ENCODE measurements at regions not wholly inside any gene's neighbourhood (a gene's known extent, or its start where the extent isn't known, plus 50 kb on each side); places are given as distances from the start of the nearest gene placed in this dataset.

DNA sequence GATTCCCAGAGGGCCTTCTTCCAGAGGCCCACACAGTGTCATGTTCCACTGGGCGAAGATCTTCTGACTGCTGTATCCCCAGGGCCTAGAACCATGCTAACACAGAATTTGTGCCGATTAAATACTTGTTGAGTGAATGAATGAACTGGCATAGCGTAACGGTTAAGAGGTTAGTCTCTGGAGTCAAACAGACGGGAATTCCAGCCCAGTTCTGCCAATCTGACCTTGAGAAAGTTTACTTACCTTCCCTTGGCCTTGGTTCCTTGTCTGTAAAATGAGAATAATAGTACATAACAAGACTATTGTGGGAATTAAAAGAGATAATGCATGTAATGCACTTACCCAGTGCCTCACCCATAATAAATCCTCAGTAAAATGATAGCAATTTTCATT is 58.3 kb upstream of the PLAC1 start:
- no peak for DNase-seq

DNA sequence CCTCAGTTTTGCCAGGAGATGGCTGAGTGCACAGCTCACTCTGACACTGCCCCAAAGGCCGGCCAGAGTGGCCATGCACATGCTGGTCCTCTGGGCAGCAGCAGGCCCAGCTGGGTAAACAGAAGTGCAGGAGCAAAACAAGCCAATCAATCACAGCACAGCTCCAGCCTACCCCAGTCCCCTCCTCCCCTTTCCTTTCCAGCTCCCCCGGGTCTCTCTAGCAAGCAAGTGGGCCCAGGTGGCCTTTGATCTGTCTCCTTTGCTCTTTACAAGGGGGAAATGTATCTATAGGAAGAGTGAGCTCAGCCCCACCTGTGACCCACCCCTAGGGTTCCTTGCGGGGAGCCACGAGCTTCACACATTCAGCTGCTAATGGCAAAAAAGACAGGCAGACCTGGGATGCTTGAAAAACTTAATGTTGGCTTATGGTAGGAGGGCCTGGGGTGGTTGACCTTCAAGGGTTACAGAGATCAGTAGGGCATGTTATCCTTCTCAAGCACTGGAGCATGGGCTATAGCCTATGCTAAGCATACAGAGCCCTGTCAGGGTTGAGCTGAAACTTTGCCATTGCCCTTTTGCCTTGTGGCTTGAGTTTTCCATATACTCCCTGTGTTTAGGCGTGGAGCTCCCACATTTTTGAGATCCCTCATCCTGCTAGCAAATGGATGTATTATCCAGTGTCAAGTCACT is 57.8 kb upstream of the PLAC1 start:
- no peak for DNase-seq

DNA sequence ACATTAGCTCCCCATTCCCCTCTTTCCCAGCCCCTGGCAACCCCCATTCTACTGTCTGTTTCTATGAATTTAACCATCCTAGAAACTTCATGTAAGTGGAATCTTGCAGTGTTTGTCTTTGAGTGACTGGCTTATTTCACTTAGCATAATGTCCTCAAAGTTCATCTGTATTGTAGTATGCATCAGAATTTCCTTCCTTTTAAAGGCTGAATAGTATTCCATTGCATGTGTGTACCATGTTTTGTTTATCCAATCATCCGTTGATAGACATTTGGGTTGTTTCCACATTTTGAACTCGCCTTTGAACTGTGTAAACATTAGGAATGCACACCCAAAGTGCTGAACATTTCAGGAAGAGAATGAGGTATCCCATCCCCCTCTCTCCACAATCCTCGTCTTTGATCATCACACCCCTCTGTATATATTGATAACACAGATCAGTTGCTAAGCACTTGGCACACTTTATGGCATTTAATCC is 56.4 kb upstream of the PLAC1 start:
- DNase-seq: no peak

DNA sequence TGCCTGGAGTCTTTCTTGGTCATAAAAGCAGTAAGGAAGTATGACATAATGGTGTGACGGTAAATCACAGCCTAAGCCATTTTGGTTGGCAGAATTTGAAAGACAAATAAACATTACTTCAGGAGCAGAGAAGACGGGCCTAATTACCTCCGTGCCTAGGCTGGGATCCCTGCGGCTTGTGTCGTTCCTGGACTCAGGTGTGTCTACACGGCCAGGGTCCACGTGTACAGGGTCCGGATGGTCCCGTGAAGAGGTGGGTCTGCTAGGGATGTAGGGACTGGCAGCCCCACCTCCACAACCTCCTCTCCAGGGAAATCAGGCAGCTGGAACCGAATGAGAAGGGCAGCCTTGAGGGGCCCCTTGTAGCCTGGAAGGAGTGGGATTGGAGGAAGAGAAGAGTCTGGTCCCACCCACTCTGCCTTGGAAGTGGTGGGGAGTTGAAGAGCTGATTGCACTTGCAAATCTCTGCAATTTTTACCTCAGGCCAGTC is 55.4 kb upstream of the PLAC1 start:
- DNase-seq: no peak

DNA sequence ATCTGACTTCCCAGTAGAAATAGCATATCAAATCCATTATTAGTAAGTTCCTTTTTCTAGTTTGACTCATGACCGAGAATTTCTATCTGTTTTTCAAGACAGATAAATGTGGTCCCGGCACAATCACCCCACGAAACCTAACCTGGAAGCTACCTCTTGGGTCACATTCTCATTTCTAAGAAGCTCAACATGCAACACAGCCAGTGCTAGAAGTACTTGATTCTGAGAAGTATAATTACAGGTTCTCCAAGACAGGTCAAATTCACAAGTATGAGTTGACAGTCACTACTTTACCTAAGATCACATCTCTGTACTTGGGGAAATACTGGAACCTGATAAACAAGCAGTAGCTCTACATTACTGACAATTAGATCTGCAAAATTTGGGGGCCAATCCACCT is 54.0 kb upstream of the PLAC1 start:
- DNase-seq: no peak

DNA sequence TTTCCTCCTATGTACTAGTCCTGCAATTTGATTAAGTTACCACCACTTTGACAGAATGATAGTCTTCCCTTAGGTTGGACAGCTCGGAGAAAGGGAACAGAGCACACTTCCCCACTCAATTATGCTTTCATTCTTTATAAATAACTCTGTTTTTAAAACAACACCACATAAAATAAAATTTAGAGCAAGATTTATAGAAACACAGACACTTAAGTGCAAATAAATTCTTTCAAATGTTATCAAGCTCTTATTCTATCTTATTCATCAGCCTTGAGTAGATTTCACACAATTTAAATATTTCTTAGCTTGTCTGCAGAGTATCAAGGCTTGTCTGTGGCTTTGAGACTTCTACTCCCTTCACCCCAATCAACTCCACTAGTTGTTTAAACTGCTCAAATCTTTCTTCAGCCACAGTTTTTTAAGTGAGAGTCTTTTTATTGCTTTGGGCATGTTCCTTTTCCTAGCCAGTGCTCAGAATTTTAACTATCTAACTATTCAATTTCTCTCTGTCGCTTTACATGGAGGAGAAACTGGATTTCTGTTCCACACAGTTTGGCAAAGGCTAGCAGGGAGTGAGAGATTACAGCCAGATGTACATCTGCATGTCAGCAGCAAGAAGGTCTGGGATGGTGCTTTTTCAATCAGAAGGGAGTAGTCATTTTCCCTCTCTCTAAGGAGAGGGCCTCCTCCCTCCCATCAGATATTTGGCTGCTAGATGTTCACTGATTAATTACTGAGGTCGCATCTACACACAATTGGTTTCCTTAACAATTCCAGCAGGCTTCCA is 53.1 kb upstream of the PLAC1 start:
- DNase-seq: no peak
